HL-60 (cell line): ENCODE measurements at regions not wholly inside any gene's neighbourhood (a gene's known extent, or its start where the extent isn't known, plus 50 kb on each side); places are given as distances from the start of the nearest gene placed in this dataset.

Source experiments
- DNase-seq, 2 experiments: peaks; one replicate each; pipeline ENCODE4 v3.0.0-alpha.2; 2010 to 2020; ENCODE audit warnings: low read depth in 1 of 2, low spot score in 1 of 2
- H3K27ac ChIP-seq: fragments of 250-450 bp; sonication (Bioruptor Pico); replicated peaks from 2 replicates; pipeline ENCODE4 v1.5.1; 2020; ENCODE audit warnings: mild to moderate bottlenecking, moderate library complexity
- H3K27me3 ChIP-seq: fragments of 250-450 bp; sonication (Bioruptor Pico); 2 replicates; pipeline ENCODE4 v1.5.1; 2021; ENCODE audit warnings: mild to moderate bottlenecking, moderate library complexity; ENCODE audit not compliant: insufficient read depth, poor library complexity, severe bottlenecking
- H3K4me3 ChIP-seq: replicated peaks from 2 replicates; pipeline ENCODE4 v1.5.1; 2011; ENCODE audit warnings: mild to moderate bottlenecking, control low read depth, low read length; ENCODE audit not compliant: insufficient read depth
- CTCF ChIP-seq: IDR thresholded peaks from one replicate; pipeline ENCODE4 v1.5.1; 2011; ENCODE audit warnings: low read length, control low read depth, inconsistent platforms; ENCODE audit not compliant: insufficient read depth
- GABPA ChIP-seq: IDR thresholded peaks from 2 replicates; pipeline ENCODE4 v1.6.1; 2012; ENCODE audit warnings: low read depth
- POLR2AphosphoS5 ChIP-seq: IDR thresholded peaks from 2 replicates; pipeline ENCODE4 v1.6.1; 2012; ENCODE audit warnings: low read depth
- REST ChIP-seq: IDR thresholded peaks from 2 replicates; pipeline ENCODE4 v1.6.1; 2012; ENCODE audit warnings: low read depth; ENCODE audit not compliant: insufficient replicate concordance
- SPI1 ChIP-seq: IDR thresholded peaks from 2 replicates; pipeline ENCODE4 v1.6.1; 2012; ENCODE audit warnings: low read depth, mild to moderate bottlenecking, borderline replicate concordance

- peaks cover 4% of the 10 kb centered on the region for H3K27me3 ChIP-seq
- no peak overlapping the region for H3K27ac ChIP-seq
- H3K4me3 ChIP-seq, result no peak overlapping the region
- TF ChIP-seq SPI1, result no peak
- no peak for TF ChIP-seq GABPA
- TF ChIP-seq POLR2AphosphoS5, result no peak
- TF ChIP-seq CTCF, result no peak
- no peak for TF ChIP-seq REST
- no peak for DNase-seq
These were observed 79.6 kb downstream of the PDCL3 start for GRCh38 chr2:100642425-100642824.

GRCh38 chr2:100643467-100643866 lies 80.7 kb downstream of the PDCL3 start:
- H3K27me3 ChIP-seq, result no peaks in the 10 kb centered on the region
- H3K27ac ChIP-seq, result no peak overlapping the region

More at GRCh38 chr2:100643467-100643866, 80.7 kb downstream of the PDCL3 start:
- TF ChIP-seq GABPA (no peak), CTCF (no peak), POLR2AphosphoS5 (no peak), REST (no peak), SPI1 (no peak)
- DNase-seq, result no peak
- no peak overlapping the region for H3K4me3 ChIP-seq
